IMR-90 (cell line): ENCODE measurements at regions not wholly inside any gene's neighbourhood (a gene's known extent, or its start where the extent isn't known, plus 50 kb on each side); places are given as distances from the start of the nearest gene placed in this dataset.

Experiments used
- ATAC-seq: fragments of 200-7000 bp; cut with Tn5 transposase; 2 replicates; pipeline ENCODE4 v1.9.1; 2020; ENCODE audit warnings: low read depth, mild to moderate bottlenecking, moderate library complexity
- BruUV-seq: library from RNA; stranded (reverse); fragments of 400-500 nt; replicated peaks from 2 replicates; lab custom pipeline; 2021; lab: Mats Ljungman, UMichigan
- CTCF ChIA-PET: fragments of 300-600 bp; formaldehyde crosslinking; extraction: SDS; loops from one replicate; lab custom pipeline; 2021; ENCODE audit warnings: antibody characterized with exemption; lab: Yijun Ruan, JAX
- POLR2A ChIA-PET: fragments of 300-600 bp; sonication (Branson Sonifier 250); formaldehyde crosslinking; loops from one replicate; lab custom pipeline; 2022; ENCODE audit warnings: antibody characterized with exemption; ENCODE audit not compliant: unreplicated experiment; lab: Charles Lee
- DNase-seq: peaks from one replicate; pipeline ENCODE4 v3.0.0; 2013
- H2AFZ ChIP-seq: replicated peaks from 2 replicates; pipeline ENCODE3; 2013; ENCODE audit warnings: low read length, mild to moderate bottlenecking; ENCODE audit not compliant: poor library complexity
- H2AK5ac ChIP-seq: 2 replicates; pipeline ENCODE4 v1.6.1; 2013; ENCODE audit warnings: low read depth, low read length, inconsistent platforms
- H2AK9ac ChIP-seq: replicated peaks from 2 replicates; pipeline ENCODE3; 2013; ENCODE audit warnings: mild to moderate bottlenecking, low read depth, low read length, moderate library complexity; ENCODE audit not compliant: poor library complexity
- H2BK120ac ChIP-seq: 2 replicates; pipeline ENCODE4 v1.6.1; 2013; ENCODE audit warnings: low read depth, low read length, inconsistent platforms
- H2BK15ac ChIP-seq: 3 replicates; pipeline ENCODE4 v1.6.1; 2013; ENCODE audit warnings: low read depth, low read length, inconsistent platforms
- H2BK20ac ChIP-seq: 2 replicates; pipeline ENCODE4 v1.6.1; 2013; ENCODE audit warnings: low read depth, mild to moderate bottlenecking, inconsistent platforms, low read length, moderate library complexity
- H2BK5ac ChIP-seq: 2 replicates; pipeline ENCODE4 v1.6.1; 2013; ENCODE audit warnings: mild to moderate bottlenecking, low read depth, low read length, inconsistent platforms; ENCODE audit not compliant: poor library complexity, severe bottlenecking
- H3K14ac ChIP-seq: replicated peaks from 2 replicates; pipeline ENCODE4 v1.6.1; 2013; ENCODE audit warnings: low read depth, low read length, inconsistent platforms
- H3K18ac ChIP-seq: 2 replicates; pipeline ENCODE4 v1.6.1; 2013; ENCODE audit warnings: low read depth, low read length, control low read depth
- H3K23ac ChIP-seq: 2 replicates; pipeline ENCODE4 v1.6.1; 2013; ENCODE audit warnings: low read depth, low read length, inconsistent platforms
- H3K27ac ChIP-seq: 2 replicates; pipeline ENCODE4 v1.5.1; 2013; ENCODE audit warnings: mild to moderate bottlenecking, control low read depth, low read length; ENCODE audit not compliant: insufficient read depth
- H3K27me3 ChIP-seq: 2 replicates; pipeline ENCODE4 v1.6.1; 2013; ENCODE audit warnings: low read length; ENCODE audit not compliant: control insufficient read depth, insufficient read depth
- H3K36me3 ChIP-seq: 2 replicates; pipeline ENCODE4 v1.6.1; 2013; ENCODE audit warnings: low read length, mixed read lengths; ENCODE audit not compliant: control insufficient read depth, insufficient read depth
- H3K4ac ChIP-seq: 2 replicates; pipeline ENCODE4 v1.6.1; 2013; ENCODE audit warnings: low read depth, low read length, inconsistent platforms
- H3K4me1 ChIP-seq: 2 replicates; pipeline ENCODE4 v1.6.1; 2013; ENCODE audit warnings: low read length, mixed read lengths; ENCODE audit not compliant: control insufficient read depth, insufficient read depth
- H3K4me2 ChIP-seq: 2 replicates; pipeline ENCODE4 v1.6.1; 2013; ENCODE audit warnings: low read depth, mild to moderate bottlenecking, control low read depth, low read length, moderate library complexity
- H3K4me3 ChIP-seq: 2 replicates; pipeline ENCODE4 v1.5.1; 2013; ENCODE audit warnings: low read depth, mild to moderate bottlenecking, control low read depth, low read length, moderate library complexity; ENCODE audit not compliant: insufficient read depth
- H3K56ac ChIP-seq: 2 replicates; pipeline ENCODE4 v1.6.1; 2013; ENCODE audit warnings: low read length, inconsistent platforms; ENCODE audit not compliant: insufficient read depth; ENCODE audit errors: extremely low read depth
- H3K79me1 ChIP-seq, 2 experiments: 2 replicates each; pipeline ENCODE4 v1.6.1; 2013; ENCODE audit warnings: low read length in 2 of 2, inconsistent platforms in 1 of 2, low read depth in 1 of 2
- H3K9ac ChIP-seq: 2 replicates; pipeline ENCODE4 v1.6.1; 2013; ENCODE audit warnings: low read depth, low read length, control low read depth
- H3K9me1 ChIP-seq: 2 replicates; pipeline ENCODE4 v1.6.1; 2013; ENCODE audit warnings: low read length, inconsistent platforms; ENCODE audit not compliant: insufficient read depth
- H3K9me3 ChIP-seq: 2 replicates; pipeline ENCODE4 v1.6.1; 2013; ENCODE audit warnings: low read length; ENCODE audit not compliant: control insufficient read depth, insufficient read depth
- H4K20me1 ChIP-seq: 2 replicates; pipeline ENCODE4 v1.6.1; 2013; ENCODE audit warnings: low read length, inconsistent platforms; ENCODE audit not compliant: insufficient read depth
- H4K5ac ChIP-seq: 2 replicates; pipeline ENCODE4 v1.6.1; 2013; ENCODE audit warnings: mild to moderate bottlenecking, low read depth, low read length, control low read depth
- H4K8ac ChIP-seq, 2 experiments: 2 replicates each; pipeline ENCODE4 v1.6.1; 2013; ENCODE audit warnings: low read depth in 2 of 2, low read length in 2 of 2, control low read depth in 1 of 2, inconsistent platforms in 1 of 2
- H4K91ac ChIP-seq: 2 replicates; pipeline ENCODE4 v1.6.1; 2013; ENCODE audit warnings: low read depth, low read length, inconsistent platforms; ENCODE audit not compliant: insufficient read depth
- MXI1 ChIP-seq: IDR thresholded peaks from 2 replicates; pipeline ENCODE4 v1.6.1; 2012; ENCODE audit warnings: low read depth, mild to moderate bottlenecking, low read length, moderate library complexity, borderline replicate concordance
- NFE2L2 ChIP-seq: fragments of 150-350 bp; IDR thresholded peaks from 2 replicates; pipeline ENCODE4 v1.6.1; 2016; ENCODE audit warnings: low read depth, mild to moderate bottlenecking, low read length
- SMC3 ChIP-seq: fragments of 150-350 bp; IDR thresholded peaks from 2 replicates; pipeline ENCODE4 v1.6.1; 2016; ENCODE audit warnings: low read depth, mild to moderate bottlenecking, antibody characterized with exemption, low read length, moderate library complexity
- WGBS, 2 experiments: methylation state at CpG; one replicate each; pipeline versions ENCODE4 v1.1.5 to v1.1.7; 2013; ENCODE audit warnings: missing lambda C conversion rate in 2 of 2; ENCODE audit not compliant: insufficient read length in 1 of 2; ENCODE audit errors: extremely low coverage in 2 of 2; 5-methylcytosine and 5-hydroxymethylcytosine counted together
- dilution Hi-C: fragments of 300-500 bp; cut with HindIII; formaldehyde crosslinking; loops from one replicate; pipeline ENCODE4 v1.14.3; 2018; ENCODE audit warnings: low sequenced_read_pairs; ENCODE audit not compliant: unreplicated experiment
- in situ Hi-C: fragments of 300-500 bp; cut with MboI; formaldehyde crosslinking; loops from 3 replicates; pipeline ENCODE4 v1.14.3; 2019; ENCODE audit warnings: low sequenced_read_pairs, inconsistent platforms, mixed read lengths
- intact Hi-C: fragments of 100-400 bp; cut with micrococcal nuclease; formaldehyde crosslinking; loops from 2 replicates; pipeline ENCODE4 v1.10.0; 2022

DNA sequence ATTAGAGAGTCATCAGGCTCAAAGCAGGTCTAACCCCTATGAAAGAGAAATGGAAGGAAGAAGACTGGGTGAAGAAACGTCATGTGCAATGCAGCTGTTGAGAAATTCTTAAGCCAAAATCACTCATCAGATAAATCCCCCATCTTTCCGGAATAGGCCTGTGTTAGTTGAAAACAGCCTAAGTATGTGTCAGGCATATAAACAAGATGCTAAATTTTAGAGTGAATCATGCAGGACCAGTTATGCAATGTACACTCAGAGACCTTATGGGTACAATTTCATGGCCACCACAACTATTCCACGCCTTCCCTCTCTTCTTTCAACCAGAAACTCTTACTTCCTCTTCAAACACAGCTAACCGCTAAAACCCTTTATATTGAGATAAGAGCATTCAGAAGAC is 717.7 kb upstream of the ATXN8OS start:
- H2AK5ac ChIP-seq: no peak overlapping the region

More for the DNA sequence above, 717.7 kb upstream of the ATXN8OS start:
- peaks cover 9% of the 10 kb centered on the region for H3K9me3 ChIP-seq
- H4K91ac ChIP-seq: no peak overlapping the region
- H3K4ac ChIP-seq: no peak overlapping the region
- no peak overlapping the region for H2BK120ac ChIP-seq
- DNase-seq (no peak), ATAC-seq (no peak)
- no peak overlapping the region for H4K5ac ChIP-seq
- H3K79me1 ChIP-seq: no peaks in the 10 kb centered on the region
- ChIA-PET CTCF (no interaction called here), POLR2A (no interaction called here)
- no CpG with 5 or more reads among the region's 4 CpGs for WGBS, 2 experiments
- H3K23ac ChIP-seq: no peak overlapping the region
- no peak overlapping the region for H2BK20ac ChIP-seq
- no TSS peak for BruUV-seq
- no peaks in the 10 kb centered on the region for H4K20me1 ChIP-seq
- no peaks in the 10 kb centered on the region for H3K27me3 ChIP-seq
- H2AK9ac ChIP-seq: no peak overlapping the region
- no peak overlapping the region for H4K8ac ChIP-seq
- in situ Hi-C loops (no loop called here), dilution Hi-C loops (no loop called here), intact Hi-C loops (no loop called here)
- H3K4me1 ChIP-seq: no peaks in the 10 kb centered on the region
- H3K9ac ChIP-seq: no peak overlapping the region
- no peak overlapping the region for H2BK5ac ChIP-seq
- no peak overlapping the region for H3K27ac ChIP-seq
- H3K4me3 ChIP-seq: no peak overlapping the region
- H3K18ac ChIP-seq: no peak overlapping the region
- H3K9me1 ChIP-seq: no peaks in the 10 kb centered on the region
- no peak overlapping the region for H3K14ac ChIP-seq
- no peak overlapping the region for H3K4me2 ChIP-seq
- H3K36me3 ChIP-seq: no peaks in the 10 kb centered on the region
- H2AFZ ChIP-seq: no peak overlapping the region
- no peak overlapping the region for H3K56ac ChIP-seq
- H2BK15ac ChIP-seq: no peak overlapping the region
- TF ChIP-seq NFE2L2 (no peak), MXI1 (no peak), SMC3 (no peak)
